HEK293T (cell line): ENCODE measurements at regions not wholly inside any gene's neighbourhood (a gene's known extent, or its start where the extent isn't known, plus 50 kb on each side); places are given as distances from the start of the nearest gene placed in this dataset.

ENCODE experiments used
- CTCF ChIA-PET: fragments of 350-600 bp; formaldehyde crosslinking; extraction: SDS; loops from one replicate; lab custom pipeline; 2021; ENCODE audit warnings: antibody characterized with exemption, inconsistent platforms; lab: Yijun Ruan, JAX
- POLR2A ChIA-PET: fragments of 350-600 bp; formaldehyde crosslinking; extraction: SDS; loops from one replicate; lab custom pipeline; 2020; ENCODE audit warnings: antibody characterized with exemption, inconsistent platforms; lab: Yijun Ruan, JAX
- DNase-seq: peaks from one replicate; pipeline ENCODE4 v3.0.0; 2012; ENCODE audit warnings: mixed read lengths; ENCODE audit errors: extremely low spot score
- BHLHE40 ChIP-seq: fragments of 450-650 bp; IDR thresholded peaks from 2 replicates; pipeline ENCODE4 v1.6.1; 2016; ENCODE audit warnings: mild to moderate bottlenecking, moderate library complexity, borderline replicate concordance
- FOXA1 ChIP-seq: fragments of 450-650 bp; IDR thresholded peaks from 2 replicates; pipeline ENCODE4 v1.6.1; 2016; ENCODE audit warnings: mild to moderate bottlenecking
- FOXK2 ChIP-seq: fragments of 450-650 bp; IDR thresholded peaks from 2 replicates; pipeline ENCODE4 v1.6.1; 2016; ENCODE audit warnings: mild to moderate bottlenecking
- FOXM1 ChIP-seq: fragments of 450-650 bp; IDR thresholded peaks from 2 replicates; pipeline ENCODE4 v1.6.1; 2017; ENCODE audit warnings: mild to moderate bottlenecking, borderline replicate concordance
- HDGF ChIP-seq: fragments of 450-650 bp; IDR thresholded peaks from 2 replicates; pipeline ENCODE4 v1.6.1; 2017; ENCODE audit warnings: antibody characterized with exemption, borderline replicate concordance
- L3MBTL2 ChIP-seq: fragments of 450-650 bp; conservative IDR thresholded peaks from 2 replicates; pipeline ENCODE4 v1.6.1; 2016; ENCODE audit warnings: mild to moderate bottlenecking
- LEF1 ChIP-seq: fragments of 450-650 bp; IDR thresholded peaks from 2 replicates; pipeline ENCODE4 v1.6.1; 2017; ENCODE audit warnings: mild to moderate bottlenecking, borderline replicate concordance
- NFRKB ChIP-seq: fragments of 450-650 bp; IDR thresholded peaks from 2 replicates; pipeline ENCODE4 v1.6.1; 2016; ENCODE audit warnings: mild to moderate bottlenecking, moderate library complexity
- SUZ12 ChIP-seq: fragments of 450-650 bp; IDR thresholded peaks from 2 replicates; pipeline ENCODE4 v1.6.1; 2016; ENCODE audit warnings: mild to moderate bottlenecking
- TARDBP ChIP-seq: fragments of 450-650 bp; IDR thresholded peaks from 2 replicates; pipeline ENCODE4 v1.6.1; 2016
- ZNF384 ChIP-seq: fragments of 450-650 bp; IDR thresholded peaks from 2 replicates; pipeline ENCODE4 v1.6.1; 2016
- TF ChIP-seq, protein P1 (sequence below): fragments of 450-650 bp; IDR thresholded peaks from 2 replicates; pipeline ENCODE4 v1.6.1; 2016

DNA sequence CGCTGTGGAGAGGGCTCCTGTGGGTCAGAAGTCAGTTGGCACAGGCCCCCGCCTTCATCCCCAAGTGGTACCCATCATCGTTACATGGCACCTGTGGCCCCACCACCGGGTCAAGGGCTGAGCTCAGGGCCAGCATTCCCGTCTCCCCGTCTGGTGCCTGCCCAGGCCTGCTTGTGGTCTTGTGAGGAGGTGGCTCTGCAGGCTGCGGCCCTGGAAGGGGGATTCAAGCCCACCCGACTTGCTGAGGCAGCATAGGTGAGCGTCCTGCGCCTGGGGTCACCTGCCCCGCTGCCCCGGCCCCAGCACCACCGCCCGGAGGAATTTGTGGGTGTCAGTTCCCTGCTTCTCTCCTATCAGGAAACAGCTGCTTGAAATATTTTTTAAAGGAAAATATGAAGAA lies 53.0 kb upstream of the EN2 start:
- TF ChIP-seq SUZ12 (no peak), L3MBTL2 (no peak), FOXK2 (no peak), HDGF (no peak), ZNF384 (no peak), FOXM1 (no peak), NFRKB (no peak), BHLHE40 (no peak), FOXA1 (no peak), LEF1 (no peak)
- TF ChIP-seq, protein P1, sequence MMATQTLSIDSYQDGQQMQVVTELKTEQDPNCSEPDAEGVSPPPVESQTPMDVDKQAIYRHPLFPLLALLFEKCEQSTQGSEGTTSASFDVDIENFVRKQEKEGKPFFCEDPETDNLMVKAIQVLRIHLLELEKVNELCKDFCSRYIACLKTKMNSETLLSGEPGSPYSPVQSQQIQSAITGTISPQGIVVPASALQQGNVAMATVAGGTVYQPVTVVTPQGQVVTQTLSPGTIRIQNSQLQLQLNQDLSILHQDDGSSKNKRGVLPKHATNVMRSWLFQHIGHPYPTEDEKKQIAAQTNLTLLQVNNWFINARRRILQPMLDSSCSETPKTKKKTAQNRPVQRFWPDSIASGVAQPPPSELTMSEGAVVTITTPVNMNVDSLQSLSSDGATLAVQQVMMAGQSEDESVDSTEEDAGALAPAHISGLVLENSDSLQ, result no peak
- ChIA-PET CTCF (interaction anchor here (0.6 to 1.2 kb wide), 4 partner anchors 10 to 1787 kb away, joined by 3 to 5 read pairs (median 3); no protein-coding TSS in a partner anchor), POLR2A (no interaction called here)
- no peak for DNase-seq

DNA sequence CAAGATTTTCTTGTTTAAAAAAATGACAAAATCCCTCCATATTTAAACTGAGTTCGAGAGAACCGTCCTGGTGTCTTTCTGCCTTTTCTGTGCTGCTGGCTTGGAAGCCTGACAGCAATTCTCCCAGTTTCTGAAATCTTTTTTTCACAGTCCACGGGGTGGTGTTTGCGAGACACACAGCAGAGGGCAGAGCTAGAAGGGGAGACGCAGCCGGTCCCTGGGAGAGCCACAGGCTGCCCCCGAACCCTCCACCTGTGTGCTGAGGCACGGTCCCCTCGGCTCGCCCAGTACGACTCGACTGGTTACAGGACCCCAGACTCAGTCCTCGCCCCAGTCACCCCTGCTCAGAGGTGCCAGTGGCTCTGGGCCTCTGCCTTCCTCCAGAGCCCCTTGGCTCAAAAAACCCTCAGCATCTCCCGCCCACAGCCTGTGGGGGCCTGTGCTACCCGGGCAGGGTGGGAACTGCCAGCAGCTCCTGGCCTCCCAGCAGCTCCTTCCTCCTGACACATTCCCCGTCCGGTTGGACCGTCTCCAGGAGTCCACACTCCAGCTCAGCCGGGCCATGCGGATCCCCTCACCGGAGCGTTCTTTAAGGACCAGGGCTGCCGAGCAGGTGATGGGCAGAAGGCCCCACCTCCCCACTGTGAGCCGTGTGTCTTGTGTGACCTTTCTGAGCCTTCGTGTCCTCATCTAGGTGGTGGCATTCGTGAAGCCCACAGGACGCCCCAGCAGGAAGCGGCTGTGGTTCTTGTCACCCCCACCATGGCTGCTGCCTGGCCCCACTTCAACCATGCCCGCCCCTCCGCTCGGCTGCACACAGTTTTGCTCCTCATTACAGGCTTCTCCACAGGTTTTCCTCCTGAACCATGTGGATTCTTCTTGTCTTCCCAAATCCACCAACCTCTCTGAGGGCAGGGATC lies 52.3 kb upstream of the EN2 start:
- no peak for TF ChIP-seq FOXK2
- DNase-seq, result peak; percentile 64
- ChIA-PET CTCF (interaction anchor here (0.6 to 1.2 kb wide), 4 partner anchors 11 to 1788 kb away, joined by 3 to 5 read pairs (median 3); no protein-coding TSS in a partner anchor), POLR2A (no interaction called here)

DNA sequence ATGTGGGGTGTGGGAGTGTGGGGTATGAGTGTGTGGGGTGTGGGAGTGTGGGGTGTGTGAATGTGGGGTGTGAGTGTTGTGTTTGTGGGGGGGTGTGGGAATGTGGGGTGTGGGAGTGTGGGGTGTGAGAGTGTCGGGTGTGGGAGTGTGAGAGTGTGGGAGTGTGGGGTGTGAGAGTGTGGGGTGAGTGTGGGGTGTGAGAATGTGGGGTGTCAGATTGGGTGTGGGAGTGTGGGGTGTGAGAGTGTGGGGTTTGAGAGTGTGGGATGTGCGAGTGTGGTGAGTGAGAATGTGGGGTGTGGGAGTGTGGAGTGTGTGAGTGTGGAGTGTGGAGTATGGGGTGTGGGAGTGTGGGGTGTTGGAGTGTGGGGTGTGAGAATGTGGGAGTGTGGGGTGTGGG lies 50.1 kb upstream of the EN2 start:
- POLR2A ChIA-PET, result no interaction called here
- CTCF ChIA-PET, result no interaction called here
- TF ChIP-seq TARDBP (0 out of 2 replicates have a peak, but pooled peaks have one; percentile 52), FOXK2 (no peak)
- no peak for DNase-seq
